ENCODE measurements at regions not wholly inside any gene's neighbourhood (a gene's known extent, or its start where the extent isn't known, plus 50 kb on each side); places are given as distances from the start of the nearest gene placed in this dataset.
"Not testable (repeated sequence)": the region's sequence is repeated elsewhere in the genome, so short reads cannot be mapped to it uniquely, and the experiment has no call there.

DNA sequence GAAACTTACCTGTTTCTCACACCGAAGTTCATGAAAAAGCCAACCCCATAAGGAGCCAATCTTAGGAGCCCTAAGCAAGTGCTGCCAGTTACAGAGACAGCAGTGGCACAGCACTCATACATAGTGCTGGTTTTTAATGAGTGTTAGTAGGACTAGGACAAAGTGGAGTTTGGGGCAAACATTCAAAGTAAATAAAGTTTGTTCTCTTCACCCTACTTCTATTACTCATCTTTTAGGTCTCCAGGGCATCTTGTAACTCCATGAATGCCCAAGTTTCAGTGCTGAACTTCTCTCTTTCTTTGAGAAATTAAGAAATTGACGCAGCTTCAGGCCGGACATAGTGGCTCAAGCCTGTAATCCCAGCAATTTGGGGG is 584.7 kb downstream of the EBF1 start:
- no peak for DNase-seq (ENCODE audit: low spot score)

DNA sequence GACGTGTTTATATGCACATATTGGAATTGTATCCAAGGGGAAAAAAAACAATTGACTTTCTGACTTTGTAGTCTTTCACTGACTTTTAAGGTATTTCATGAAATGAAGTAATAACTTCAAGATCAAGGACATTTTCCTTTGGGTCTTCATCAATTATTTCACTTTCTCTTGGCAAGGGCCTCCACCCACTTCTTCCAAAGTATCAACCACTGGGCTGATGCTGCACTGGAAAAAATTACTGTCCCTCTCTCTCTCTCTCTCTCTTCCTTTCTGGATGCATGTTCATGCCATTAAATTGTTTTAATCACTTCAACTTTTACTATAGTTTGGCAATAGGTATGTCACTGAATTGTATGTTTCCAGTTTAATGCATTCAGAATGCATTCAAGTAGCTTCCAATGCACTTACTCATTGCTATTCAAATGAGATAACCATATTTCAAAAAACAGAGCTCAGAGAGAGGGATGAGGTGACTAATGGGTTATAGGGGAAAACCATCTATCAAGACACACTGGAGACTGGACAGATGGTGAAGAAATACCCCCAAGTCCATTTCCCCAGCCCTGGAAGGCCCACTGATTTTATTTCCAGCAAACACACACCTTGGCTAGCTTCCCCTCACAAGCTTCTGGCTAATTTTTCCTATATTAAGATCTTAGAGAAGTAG is 585.3 kb downstream of the EBF1 start:
- no peak for DNase-seq (ENCODE audit: low spot score)

DNA sequence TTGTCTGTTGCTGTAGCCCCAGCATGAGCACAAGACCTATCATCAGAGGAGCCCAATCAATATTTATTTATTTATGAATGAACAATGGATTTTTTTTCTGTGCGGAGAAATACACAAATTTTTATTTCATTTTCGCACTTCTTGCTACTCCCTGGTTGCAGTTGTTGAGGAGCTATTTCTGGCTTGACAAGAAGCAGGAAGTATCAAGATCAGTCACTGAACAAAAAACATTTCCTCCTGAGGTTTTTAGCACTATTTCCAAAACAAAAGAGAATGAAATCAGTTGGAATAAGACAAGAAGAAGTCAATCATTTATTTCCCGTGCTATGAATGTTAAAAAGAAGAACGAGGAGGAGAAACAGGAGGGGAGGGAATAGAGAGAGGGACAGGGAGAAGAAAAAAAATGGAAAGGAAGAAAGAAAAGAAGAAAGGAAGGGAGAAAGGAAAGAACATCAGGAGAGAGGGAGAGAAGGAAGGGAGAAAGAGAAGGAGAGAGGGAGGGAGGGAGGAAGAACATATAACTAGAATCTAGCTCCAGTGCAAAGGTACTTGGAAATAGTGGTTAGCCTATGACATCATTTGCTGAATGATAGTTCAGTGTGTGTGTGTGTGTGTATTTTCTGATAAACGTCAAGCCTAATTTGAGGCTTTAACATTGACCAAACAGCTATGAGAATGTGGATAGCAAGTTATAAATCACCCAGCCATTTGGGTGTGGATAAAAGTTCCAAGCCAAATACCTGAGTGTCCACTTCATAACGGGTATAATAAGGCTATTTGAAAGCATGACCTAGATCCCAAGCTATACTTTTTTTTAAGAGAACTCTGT is 586.0 kb downstream of the EBF1 start:
- no peak for DNase-seq (ENCODE audit: low spot score)

DNA sequence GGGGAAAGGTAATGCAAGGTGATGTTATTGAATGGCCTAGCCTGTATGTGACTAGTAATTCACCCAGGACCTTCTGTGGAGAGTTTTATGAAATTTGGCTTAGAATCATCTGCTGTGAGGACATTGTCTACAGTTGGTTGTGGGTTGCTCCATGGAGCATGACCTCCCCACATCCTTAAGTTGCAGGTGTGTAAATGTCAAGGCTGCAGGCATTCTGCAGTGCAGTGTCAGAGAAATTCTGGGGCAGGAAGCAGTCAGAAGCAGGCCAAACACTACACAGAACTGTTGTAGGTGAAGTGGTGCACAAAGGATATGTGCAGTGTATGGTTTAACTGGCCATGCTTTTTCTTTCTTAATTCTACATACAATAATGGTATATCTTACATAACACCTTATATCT is 588.3 kb downstream of the EBF1 start:
- DNase-seq (ENCODE audit: low spot score): no peak

DNA sequence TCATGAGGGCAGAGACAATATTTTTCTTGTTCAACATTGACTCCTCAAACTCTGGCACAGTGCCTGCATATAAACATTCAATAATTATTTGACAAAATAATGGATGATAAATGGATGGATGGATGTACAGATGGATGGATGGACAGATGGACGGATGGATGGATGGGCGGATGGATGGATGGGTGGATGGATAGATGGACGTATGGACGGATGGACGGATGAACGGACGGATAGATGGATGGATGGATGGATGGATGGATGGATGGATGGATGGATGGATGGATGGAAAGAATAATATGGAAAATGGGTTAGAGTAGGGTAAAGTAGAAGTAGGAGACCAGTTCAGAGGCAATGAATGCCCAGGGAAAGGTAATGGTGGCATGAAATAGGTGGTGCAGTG is 589.2 kb downstream of the EBF1 start:
- no peak for DNase-seq (ENCODE audit: low spot score)

DNA sequence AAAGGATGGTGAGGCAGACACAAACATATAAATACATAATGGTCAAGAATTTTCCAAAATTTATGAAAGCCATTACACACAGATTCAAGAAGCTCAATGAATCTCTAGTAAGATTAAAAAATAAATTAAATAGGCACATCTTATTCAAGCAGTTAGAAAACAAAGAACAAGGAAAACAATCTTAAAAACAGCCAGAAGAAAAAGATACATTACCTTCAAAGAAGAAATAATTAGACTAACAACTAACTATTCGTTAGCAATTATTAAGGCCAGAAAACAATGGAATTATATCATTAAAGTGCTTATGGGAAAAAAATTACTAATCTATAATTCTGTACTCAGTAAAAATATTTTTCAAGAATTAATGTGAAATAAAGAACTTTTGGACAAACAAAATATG is 593.1 kb downstream of the EBF1 start:
- no peak for DNase-seq (ENCODE audit: low spot score)

DNA sequence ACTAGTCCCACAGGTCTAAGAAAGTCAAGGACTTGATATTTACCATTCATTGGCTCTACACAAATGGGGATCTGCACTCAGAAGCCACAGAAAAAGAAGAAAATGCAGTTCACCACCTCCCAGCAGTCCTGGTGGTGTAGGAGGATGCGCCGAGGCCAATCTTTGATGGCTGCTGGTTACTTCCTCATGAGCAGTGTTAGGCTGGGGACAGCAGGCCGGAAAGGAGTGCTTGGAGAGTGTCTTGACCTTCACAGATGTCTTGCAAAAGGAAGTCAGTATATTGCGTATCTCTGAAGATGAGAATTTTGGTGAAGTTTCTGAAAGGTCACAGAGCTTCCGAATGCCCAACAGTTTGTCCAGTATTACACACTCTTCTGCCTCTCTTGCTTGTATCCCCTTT is 597.0 kb downstream of the EBF1 start:
- DNase-seq (ENCODE audit: low spot score): no peak

DNA sequence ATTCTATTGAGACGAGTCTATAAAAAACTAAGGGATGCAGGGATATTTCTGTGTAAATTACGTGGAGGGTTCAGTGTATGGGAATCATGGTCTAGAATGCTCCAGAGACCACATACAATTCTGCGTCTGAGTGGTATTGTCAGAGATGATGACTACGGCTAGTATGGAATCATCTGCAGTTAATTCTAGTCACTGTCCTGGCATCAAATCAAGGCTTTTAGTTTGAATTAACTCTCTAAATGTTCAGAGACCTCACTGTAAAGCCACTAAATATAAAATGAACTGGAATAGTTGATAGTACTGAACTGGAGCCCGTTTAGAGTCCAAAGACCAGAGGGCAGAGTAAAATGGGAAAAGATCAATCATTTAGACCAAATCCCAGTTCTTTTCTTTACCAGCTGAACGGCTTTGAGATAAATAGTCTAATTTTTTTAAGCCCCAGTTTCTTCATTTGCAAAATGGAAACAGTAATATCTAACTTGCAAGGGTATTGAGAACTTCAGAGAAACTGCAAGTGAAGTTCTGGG is 599.8 kb downstream of the EBF1 start:
- DNase-seq (ENCODE audit: low spot score): no peak

DNA sequence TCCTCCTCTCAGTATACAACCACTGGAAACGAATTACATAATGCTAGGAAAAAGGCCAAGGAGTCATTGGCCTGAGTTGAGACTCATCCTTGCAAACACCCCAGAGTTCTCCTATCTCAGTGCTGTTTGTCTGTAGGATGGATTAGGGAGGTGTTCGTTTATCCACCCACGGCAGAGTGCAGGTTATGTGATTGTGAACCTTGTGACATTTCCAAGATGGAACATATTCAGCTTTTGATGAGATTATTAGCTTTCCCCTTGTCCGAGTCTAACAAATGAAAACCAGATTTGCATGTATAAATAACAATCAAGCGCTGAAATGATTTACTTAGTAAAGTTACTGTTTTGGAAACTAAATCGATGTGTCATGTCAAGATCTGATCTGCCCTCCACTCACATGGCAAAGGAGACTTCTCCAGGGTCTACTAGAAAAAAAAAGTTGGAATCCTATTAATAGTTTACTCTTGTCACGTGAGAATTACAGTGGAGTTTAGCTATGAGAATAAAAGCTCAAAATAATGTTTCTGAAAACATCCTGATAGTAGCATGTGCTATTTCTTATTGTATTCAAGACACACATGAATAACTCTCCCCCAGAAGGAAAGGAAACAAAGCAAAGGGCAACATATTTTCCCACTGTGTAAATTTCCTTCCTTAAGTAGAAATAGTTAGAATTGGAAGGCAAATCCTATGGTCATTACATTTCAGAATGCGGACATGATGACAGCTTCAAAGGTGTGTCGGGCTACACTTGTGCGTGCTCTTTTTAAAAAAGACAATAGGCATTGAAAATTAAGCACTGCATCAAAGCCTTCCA is 600.4 kb downstream of the EBF1 start:
- DNase-seq (ENCODE audit: low spot score): no peak

DNA sequence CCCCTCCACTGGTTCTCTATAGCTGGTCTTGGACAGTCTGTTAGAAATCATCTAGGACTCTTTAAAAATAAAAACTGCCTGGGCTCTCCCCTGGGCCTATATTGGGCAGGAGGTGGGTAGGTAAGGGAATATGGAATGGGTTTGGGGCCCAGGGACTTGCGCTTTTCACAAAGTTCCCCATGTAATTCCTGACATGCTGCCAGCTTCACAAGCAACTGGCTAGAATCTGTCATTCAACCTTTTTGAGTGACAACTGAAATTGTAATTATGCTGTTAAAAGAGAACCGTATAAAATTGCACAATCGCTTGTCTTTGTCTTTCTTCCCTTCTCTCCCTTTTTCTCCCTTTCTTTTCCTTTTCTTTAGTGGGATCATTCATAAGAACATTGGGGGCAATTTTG is 603.1 kb downstream of the EBF1 start:
- DNase-seq (ENCODE audit: low spot score): no peak

DNA sequence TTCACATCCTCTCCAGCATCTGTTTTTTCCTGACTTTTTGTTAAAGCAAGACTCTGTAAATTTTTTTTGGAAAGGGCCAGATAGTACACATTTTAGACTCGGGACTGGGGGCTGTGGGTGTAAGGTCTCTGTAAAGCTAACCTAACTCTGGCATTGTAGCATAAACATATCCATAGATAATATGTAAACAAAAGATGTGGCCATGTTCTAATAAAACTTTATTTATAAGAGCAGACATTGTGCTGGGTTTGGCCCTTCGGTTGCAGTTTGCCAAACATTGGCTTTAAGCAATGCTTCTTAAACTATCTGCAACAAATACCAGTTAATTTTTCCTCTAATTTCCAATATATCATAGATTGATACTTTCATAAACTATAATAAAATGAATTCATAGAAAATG is 605.2 kb downstream of the EBF1 start:
- DNase-seq (ENCODE audit: low spot score): no peak

DNA sequence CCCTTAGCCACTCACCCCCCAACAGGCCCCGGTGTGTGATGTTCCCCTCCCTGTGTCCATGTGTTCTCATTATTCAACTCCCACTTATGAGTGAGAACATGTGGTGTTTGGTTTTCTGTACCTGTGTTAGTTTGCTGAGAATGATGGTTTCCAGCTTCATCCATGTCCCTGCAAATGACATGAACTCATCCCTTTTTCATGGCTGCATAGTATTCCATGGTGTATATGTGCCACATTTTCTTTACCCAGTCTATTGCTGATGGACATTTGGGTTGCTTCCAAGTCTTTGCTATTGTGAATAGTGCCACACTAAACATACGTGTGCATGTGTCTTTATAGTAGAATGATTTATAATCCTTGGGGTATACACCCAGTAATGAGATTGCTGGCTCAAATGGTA is 605.7 kb downstream of the EBF1 start:
- not testable (repeated sequence) for DNase-seq (ENCODE audit: low spot score)

DNA sequence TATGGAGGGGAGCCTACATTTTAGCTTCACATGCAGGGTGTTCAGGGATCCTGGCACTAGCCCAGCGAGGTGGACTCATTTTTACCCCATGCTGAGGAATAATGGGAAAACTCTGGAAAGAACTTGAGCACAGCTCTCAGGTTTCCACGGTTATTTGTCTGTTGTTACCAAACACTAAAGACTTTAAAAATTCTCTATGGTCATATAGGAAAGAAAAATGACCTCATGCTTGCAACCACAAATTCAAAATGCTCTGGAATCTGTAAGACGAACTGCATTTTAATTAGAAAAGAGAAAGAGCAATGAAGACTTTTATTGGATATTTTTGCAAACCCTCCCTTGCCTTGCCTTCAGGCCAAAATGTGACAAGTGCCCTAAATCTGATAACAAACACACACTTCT is 606.9 kb downstream of the EBF1 start:
- DNase-seq (ENCODE audit: low spot score): peak; percentile 68

DNA sequence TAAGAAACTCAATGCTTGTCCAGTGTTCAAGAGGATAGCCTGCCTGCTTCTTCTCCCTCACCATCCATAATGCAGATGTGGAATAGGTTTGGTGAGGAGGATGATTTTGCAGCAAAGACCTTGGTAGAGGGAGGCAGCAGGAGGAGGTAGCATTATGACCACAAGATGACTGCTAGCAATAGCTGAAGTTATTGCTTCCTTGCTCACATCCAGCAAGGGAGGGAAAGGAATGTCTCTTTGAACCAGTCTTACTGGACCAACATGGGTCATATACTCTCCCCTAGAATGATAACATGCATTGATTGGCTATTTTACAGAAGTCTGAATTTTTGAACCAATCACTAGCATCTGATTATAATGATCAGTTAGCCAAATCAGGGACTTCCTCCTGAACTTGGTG is 607.6 kb downstream of the EBF1 start:
- no peak for DNase-seq (ENCODE audit: low spot score)

DNA sequence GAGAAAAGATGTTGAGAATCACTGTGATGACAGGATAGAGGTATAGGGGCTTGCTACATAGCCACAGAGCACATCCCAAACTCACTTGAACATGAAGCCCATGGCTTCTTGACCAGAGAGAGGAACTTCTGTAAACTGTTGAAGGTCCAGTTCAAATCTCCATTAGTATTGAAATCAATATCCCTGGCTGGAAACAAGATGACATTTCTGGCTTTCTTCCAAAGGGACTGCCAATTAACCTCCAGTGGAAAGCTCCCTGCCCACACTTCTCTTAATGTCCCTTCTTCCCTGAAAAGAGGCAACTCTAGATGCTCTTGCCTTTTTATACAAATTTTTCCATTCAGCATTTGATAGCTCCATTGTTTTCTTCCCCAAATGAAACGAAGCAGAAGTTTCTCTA is 612.1 kb downstream of the EBF1 start:
- DNase-seq (ENCODE audit: low spot score): no peak

DNA sequence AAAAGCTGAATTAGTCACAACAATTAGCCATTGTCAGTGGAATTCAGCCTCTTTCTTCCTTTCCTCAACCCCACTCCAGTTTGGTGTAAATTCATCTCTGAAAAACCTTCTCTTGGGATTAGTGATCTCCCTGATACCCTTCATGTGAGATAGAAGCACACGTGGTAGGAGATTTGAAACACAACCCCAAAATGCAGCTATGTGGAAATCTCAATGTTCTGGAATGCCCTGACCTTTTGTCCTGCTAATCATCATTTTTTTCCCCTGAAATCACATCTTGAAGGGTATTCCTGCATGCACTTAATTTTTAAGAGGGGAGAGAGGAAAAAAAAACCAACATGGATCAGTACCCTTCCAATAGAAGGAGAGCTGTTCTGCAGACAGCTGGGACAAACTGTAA is 612.6 kb downstream of the EBF1 start:
- no peak for DNase-seq (ENCODE audit: low spot score)

DNA sequence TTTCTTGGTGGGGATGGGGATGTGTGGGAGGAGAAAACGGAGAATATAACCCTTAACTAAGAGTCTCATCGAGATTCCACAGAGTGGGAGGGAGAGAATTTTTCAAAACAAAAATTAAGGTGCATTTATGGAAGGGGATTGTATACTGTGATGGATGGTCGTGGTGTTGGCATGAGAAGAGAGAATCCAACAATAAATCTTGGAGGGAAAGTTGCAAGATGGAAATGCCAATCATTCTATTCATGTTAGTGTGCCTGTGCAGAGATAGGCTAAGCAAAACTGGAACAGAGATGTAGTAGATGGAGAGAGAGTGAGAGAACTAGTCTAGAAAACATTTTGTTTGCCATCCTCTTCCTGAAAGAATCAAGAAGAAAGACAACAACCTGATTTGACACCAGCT is 613.1 kb downstream of the EBF1 start:
- DNase-seq (ENCODE audit: low spot score): no peak

DNA sequence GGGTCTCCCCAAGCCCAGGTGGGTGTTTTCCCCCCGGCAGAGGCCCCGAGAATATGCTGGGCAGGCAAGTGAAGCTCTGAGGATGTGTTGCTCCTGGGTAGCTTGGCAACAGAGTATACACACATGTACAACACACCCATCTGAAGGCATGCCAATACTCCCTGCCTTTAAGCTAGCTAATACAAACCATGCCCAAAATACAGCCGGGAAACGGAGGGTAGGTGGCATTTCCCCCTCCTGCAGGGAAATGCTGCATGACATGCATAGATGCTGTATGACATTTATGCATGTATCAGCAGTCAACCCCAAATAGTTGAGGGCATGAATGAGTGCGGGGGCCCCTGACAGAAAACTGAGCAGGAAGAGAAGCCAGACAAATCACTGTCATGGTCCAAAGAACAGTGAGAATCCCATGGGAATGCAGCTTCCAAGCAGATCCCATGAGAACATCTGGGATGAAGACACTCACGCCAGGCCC is 614.1 kb downstream of the EBF1 start:
- peak; percentile 80 for DNase-seq (ENCODE audit: low spot score)

DNA sequence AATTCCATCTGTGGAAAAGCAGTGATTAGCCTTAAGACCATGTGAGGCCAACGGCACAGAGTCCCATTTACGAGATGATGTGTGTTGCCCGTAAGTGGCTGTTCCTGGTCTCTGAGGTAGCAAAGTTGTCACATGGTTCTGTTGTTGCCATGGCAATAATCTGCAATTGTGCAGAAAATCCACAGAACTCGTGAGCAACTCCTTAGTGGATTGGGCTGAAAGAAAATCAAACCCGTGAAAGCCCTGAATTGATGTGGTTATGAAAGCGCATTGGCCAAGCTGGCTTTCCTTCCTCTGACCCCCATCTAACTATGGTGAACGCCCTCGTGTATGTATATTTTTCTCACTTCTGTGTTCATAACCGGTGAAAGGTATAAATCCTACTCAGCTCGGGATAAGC is 614.7 kb downstream of the EBF1 start:
- no peak for DNase-seq (ENCODE audit: low spot score)

DNA sequence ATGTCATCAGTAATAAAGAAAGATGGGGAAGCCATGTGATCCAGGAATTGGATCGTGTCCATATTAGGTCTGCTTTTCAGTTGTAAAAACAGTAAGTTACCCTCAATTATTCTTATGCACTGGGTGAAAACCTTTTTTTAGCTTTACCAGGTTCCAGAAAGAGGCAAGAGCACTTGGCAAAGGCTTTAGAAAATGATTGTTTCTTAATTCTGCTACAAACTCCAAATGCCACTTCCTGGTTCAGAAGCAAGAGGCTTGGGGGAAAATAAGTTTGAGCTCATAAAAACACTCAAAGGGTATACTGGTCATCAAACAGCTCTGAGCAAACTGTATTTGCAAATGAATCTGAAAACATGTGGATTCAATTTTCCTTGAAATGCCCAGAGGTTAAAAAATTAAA is 615.6 kb downstream of the EBF1 start:
- DNase-seq (ENCODE audit: low spot score): no peak

DNA sequence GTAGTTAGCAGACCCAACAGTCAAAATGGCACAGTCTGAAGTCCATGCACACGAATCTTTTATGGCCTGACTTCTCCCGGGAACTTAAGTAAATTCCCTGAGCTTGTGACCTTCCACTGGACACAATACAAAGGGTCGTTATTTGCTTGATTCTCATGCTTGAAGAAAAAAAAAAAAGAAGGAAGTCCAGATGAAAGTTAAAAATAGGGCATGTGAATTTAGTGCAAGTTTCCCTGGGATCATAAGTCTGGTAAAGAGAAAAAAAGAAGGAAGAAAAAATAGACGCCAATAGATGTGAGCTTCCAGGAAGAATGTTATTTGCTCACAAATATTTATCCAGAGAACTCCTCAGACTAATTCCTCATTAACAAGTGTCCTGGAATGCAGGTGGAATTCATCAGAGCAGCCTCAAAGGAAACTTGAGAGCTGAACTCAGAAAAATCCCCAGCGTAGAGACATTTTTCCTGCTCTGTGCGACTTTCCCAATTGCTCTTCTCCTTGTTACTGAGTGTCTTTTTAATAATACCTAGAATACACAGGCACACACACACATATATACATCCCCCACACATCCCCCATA is 616.3 kb downstream of the EBF1 start:
- DNase-seq (ENCODE audit: low spot score): no peak

DNA sequence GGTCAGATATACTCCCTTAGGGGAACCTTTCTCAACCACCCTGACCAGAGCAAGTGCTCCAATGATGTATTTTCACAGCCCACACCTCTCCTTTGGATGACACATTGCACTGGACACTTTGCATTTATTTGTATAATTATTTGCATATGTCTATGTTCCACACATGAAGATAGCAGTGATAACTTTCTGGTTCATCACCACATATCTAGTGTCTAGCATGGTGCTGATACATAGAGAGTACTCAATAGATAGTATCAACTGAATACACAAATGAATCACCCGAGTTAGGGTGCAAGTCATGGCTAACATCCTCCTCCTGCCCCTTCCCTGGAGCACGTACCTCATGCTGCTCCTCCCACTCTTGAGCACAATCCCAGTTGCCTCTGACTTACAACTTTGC is 617.6 kb downstream of the EBF1 start:
- no peak for DNase-seq (ENCODE audit: low spot score)

All from left forelimb (tissue), 1 donor.